Nephron (organoid): ENCODE measurements at regions not wholly inside any gene's neighbourhood (a gene's known extent, or its start where the extent isn't known, plus 50 kb on each side); places are given as distances from the start of the nearest gene placed in this dataset.

Experiments used
- H3K27ac Mint-ChIP-seq, 3 experiments: 2 replicates each; pipeline ENCODE4 v1.8.0; 2020; ENCODE audit warnings: mixed read lengths in 3 of 3, mild to moderate bottlenecking in 2 of 3, moderate library complexity in 1 of 3
- H3K27me3 Mint-ChIP-seq: 2 replicates; pipeline ENCODE4 v1.8.0; 2021; ENCODE audit warnings: low read depth, mild to moderate bottlenecking, moderate library complexity, mixed read lengths
- H3K36me3 Mint-ChIP-seq: 2 replicates; pipeline ENCODE4 v1.8.0; 2020; ENCODE audit warnings: low read depth, mixed read lengths
- H3K4me1 Mint-ChIP-seq: 2 replicates; pipeline ENCODE4 v1.8.0; 2020; ENCODE audit warnings: mixed read lengths
- H3K4me3 Mint-ChIP-seq, 3 experiments: 2 replicates each; pipeline ENCODE4 v1.8.0; 2020; ENCODE audit warnings: mild to moderate bottlenecking in 3 of 3, mixed read lengths in 3 of 3, moderate library complexity in 2 of 3
- H3K9me3 Mint-ChIP-seq: 2 replicates; pipeline ENCODE4 v1.8.0; 2020; ENCODE audit warnings: mixed read lengths
- TF ChIP-seq, protein P1 (sequence below), 3 experiments: fragments of 200-600 bp; sonication (generic); IDR thresholded peaks; one replicate each; pipeline ENCODE4 v1.5.0; 2021; ENCODE audit warnings: antibody characterized with exemption in 3 of 3; ENCODE audit not compliant: unreplicated experiment in 3 of 3

DNA sequence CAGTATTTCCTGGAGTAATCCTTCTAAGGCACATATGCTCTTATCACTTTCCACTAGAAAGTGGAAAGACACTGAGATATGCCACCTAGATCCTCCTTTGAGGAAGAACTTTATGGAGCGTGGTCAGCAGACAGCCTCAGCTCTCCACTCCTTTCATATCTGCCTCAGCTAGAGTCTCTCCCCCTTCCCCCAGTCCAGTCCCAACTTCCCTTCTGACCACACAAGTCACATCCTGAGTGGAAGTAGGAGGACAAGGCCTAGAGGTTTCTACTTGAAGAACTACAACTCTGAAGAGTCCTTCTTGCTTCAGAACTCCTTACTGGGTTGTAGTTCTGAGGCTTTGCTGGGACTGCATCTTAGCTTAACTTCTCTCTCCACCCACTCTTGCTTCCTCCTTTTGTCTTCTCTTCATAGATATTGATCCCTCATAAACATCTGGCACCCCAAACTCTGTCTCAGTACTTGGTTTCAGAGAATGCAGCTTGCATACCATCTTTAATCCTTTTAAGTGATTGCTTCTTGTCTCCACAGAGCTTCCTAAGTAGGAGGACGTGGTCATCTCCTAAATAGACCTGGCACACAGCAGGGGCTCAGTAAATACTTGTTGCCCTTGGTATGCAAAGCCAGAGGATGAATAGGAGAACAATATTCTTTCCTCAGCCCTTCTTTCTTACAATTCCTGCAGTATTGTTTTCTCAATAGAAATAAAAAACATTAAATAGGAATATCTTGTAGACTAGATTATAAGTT lies 109.6 kb downstream of the OXSM start:
- peaks cover 22% of the 10 kb centered on the region for H3K4me1 Mint-ChIP-seq
- no peak overlapping the region for H3K27ac Mint-ChIP-seq
- TF ChIP-seq, protein P1, sequence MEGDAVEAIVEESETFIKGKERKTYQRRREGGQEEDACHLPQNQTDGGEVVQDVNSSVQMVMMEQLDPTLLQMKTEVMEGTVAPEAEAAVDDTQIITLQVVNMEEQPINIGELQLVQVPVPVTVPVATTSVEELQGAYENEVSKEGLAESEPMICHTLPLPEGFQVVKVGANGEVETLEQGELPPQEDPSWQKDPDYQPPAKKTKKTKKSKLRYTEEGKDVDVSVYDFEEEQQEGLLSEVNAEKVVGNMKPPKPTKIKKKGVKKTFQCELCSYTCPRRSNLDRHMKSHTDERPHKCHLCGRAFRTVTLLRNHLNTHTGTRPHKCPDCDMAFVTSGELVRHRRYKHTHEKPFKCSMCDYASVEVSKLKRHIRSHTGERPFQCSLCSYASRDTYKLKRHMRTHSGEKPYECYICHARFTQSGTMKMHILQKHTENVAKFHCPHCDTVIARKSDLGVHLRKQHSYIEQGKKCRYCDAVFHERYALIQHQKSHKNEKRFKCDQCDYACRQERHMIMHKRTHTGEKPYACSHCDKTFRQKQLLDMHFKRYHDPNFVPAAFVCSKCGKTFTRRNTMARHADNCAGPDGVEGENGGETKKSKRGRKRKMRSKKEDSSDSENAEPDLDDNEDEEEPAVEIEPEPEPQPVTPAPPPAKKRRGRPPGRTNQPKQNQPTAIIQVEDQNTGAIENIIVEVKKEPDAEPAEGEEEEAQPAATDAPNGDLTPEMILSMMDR (IDR thresholded peaks at IDR 0.05; ENCODE audit: unreplicated experiment in 3 of 3), result no peak
- H3K9me3 Mint-ChIP-seq, result no peaks in the 10 kb centered on the region
- H3K27me3 Mint-ChIP-seq, result no peaks in the 10 kb centered on the region
- no peaks in the 10 kb centered on the region for H3K36me3 Mint-ChIP-seq
- H3K4me3 Mint-ChIP-seq, result no peak overlapping the region

DNA sequence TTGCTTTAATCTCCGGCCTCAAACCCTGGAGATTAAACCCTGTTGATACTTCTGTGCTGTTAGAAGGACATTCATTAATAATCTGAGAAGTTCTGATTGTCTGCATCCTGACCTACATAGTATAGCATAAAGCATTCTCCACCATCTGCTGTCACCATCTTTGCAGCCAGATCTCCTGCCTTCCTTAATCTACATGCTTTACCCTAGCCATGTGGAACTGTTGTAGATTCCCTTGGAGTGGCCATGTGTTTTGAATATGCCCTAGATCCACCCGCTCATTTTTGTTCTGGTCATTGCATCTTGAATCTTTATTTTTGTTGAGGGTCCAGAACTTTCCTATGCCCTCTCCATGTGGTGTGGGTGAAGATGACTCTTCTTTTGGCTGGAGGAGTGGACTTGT lies 110.3 kb downstream of the OXSM start:
- Mint-ChIP-seq H3K9me3 (no peaks in the 10 kb centered on the region), H3K36me3 (no peaks in the 10 kb centered on the region), H3K27ac (no peak overlapping the region), H3K4me1 (peaks cover 22% of the 10 kb centered on the region), H3K4me3 (no peak overlapping the region), H3K27me3 (no peaks in the 10 kb centered on the region)
- TF ChIP-seq, protein P1 (IDR thresholded peaks at IDR 0.05; ENCODE audit: unreplicated experiment in 3 of 3), result no peak

DNA sequence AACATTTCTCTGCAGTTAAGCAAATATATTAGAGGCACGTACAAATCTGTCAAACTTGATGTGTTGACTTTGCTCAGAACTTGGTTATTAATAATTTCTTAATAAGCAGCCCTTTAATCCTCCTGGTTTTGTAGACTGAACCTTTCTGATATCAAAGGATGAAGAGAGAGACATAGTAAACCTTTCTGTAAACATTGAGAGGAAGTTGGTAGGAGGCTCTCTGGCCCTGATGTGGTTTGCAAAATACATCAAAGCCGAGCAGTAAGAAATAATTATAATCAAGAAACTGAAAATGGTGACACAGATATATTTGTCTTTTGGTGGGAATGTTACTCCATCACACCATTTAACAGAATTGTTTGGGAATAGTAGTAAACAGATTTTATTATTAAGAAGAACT lies 111.9 kb downstream of the OXSM start:
- H3K27ac Mint-ChIP-seq, result no peak overlapping the region
- H3K9me3 Mint-ChIP-seq, result no peaks in the 10 kb centered on the region
- H3K4me3 Mint-ChIP-seq, result no peak overlapping the region
- TF ChIP-seq, protein P1 (IDR thresholded peaks at IDR 0.05; ENCODE audit: unreplicated experiment in 3 of 3), result no peak
- peaks cover 5% of the 10 kb centered on the region for H3K27me3 Mint-ChIP-seq
- no peaks in the 10 kb centered on the region for H3K36me3 Mint-ChIP-seq
- peaks cover 22% of the 10 kb centered on the region for H3K4me1 Mint-ChIP-seq

DNA sequence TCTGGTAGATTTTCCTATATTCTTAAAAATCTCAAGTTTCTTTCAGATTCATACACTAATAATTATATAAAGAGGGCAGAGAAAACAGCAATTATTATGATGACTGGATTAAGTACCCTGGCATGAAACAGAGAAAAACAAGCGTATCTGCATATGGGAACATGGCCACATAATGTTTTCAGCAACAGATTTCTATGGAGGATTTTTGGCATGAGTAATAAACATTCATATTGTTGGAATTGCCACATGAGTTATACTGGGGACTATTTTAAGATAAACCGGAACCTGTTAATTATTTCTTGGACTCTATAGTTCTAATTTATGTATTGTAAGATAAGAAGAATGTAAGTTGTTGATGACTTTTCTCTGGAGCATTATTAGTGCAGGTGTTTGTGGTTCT lies 112.7 kb downstream of the OXSM start:
- TF ChIP-seq, protein P1 (IDR thresholded peaks at IDR 0.05; ENCODE audit: unreplicated experiment in 3 of 3), result no peak
- Mint-ChIP-seq H3K4me3 (no peak overlapping the region), H3K27ac (no peak overlapping the region), H3K9me3 (no peaks in the 10 kb centered on the region), H3K27me3 (peaks cover 5% of the 10 kb centered on the region), H3K4me1 (peaks cover 22% of the 10 kb centered on the region), H3K36me3 (no peaks in the 10 kb centered on the region)

DNA sequence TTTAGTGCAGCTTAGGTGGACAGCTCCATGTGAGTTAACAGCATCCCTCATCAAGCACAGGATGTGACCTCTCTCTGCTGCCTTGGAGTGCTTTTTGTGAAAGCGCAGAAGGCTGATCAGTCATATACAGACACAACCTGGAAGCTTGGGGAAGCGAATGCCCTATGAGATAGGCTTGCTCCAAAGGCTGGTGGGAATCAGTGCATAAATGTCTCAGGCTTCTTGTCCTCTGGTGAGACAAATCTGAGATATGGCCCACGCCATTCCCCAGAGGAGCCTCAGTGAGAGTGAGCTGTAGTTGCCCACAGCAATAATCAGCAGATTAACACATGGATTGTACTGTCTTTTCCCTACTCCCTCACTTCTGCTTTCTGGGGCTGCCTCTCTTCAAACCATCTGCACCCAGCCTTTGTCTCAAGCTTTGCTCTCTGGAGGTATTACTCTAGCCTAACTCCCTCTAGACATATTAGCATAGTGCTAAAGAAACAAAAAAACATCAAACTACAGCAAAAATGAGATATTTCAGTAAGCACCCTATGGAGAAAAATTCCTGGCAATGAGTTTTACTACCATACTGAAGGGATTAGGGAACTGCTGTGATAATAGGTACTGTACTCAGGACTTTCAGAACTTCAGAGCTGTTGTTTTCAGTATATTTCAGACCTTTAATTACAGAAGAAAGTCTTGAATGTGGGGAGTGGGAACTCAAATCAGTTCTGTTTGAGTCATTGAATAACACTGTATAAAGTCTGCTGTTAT lies 113.7 kb downstream of the OXSM start:
- H3K36me3 Mint-ChIP-seq, result no peaks in the 10 kb centered on the region
- H3K9me3 Mint-ChIP-seq, result no peaks in the 10 kb centered on the region

More for the DNA sequence above, 113.7 kb downstream of the OXSM start:
- no peak overlapping the region for H3K4me3 Mint-ChIP-seq
- TF ChIP-seq, protein P1 (IDR thresholded peaks at IDR 0.05; ENCODE audit: unreplicated experiment in 3 of 3), result no peak
- H3K27ac Mint-ChIP-seq, result peak overlapping the region in 1 of 3 experiments; percentile 5
- peaks cover 5% of the 10 kb centered on the region for H3K27me3 Mint-ChIP-seq
- peaks cover 22% of the 10 kb centered on the region for H3K4me1 Mint-ChIP-seq
